K562 (cell line): ENCODE measurements at regions not wholly inside any gene's neighbourhood (a gene's known extent, or its start where the extent isn't known, plus 50 kb on each side); places are given as distances from the start of the nearest gene placed in this dataset.

Experiments used
- BCOR ChIP-seq: fragments of 450-650 bp; IDR thresholded peaks from 2 replicates; pipeline ENCODE4 v1.6.1; 2016
- CEBPB ChIP-seq: fragments of 450-650 bp; IDR thresholded peaks from 2 replicates; pipeline ENCODE4 v1.6.1; 2016; ENCODE audit warnings: missing genetic modification characterization, missing compliant biosample characterization
- FOXA3 ChIP-seq, 2 experiments: fragments of 450-650 bp in 1 of 2; sonication (generic) in 1 of 2; formaldehyde crosslinking; IDR thresholded peaks in 1 of 2; conservative IDR thresholded peaks in 1 of 2; 2 replicates each; pipeline versions ENCODE4 v1.4.0 to v1.8.0; 2020 to 2022; ENCODE audit warnings: mild to moderate bottlenecking in 2 of 2, missing genetic modification reagents in 1 of 2
- HNRNPL ChIP-seq: fragments of 200-400 bp; formaldehyde crosslinking; IDR thresholded peaks from 2 replicates; pipeline ENCODE4 v1.6.1; 2017; ENCODE audit warnings: low read depth, mild to moderate bottlenecking, low read length
- HSF4 ChIP-seq: fragments of 250-450 bp; sonication (Bioruptor Pico); IDR thresholded peaks from 2 replicates; pipeline ENCODE4 v2.1.2; 2022; ENCODE audit warnings: mild to moderate bottlenecking, moderate library complexity, borderline replicate concordance
- KLF13 ChIP-seq: fragments of 450-650 bp; IDR thresholded peaks from 2 replicates; pipeline ENCODE4 v1.6.1; 2016; ENCODE audit warnings: missing genetic modification characterization, low read depth, mild to moderate bottlenecking, missing compliant biosample characterization, moderate library complexity, borderline replicate concordance
- PHF21A ChIP-seq: fragments of 450-650 bp; IDR thresholded peaks from 2 replicates; pipeline ENCODE4 v1.6.1; 2017; ENCODE audit warnings: low read depth, borderline replicate concordance
- RAD21 ChIP-seq, 2 experiments: fragments of 250-450 bp in 1 of 2; fragments of 450-650 bp in 1 of 2; sonication (Bioruptor Pico) in 1 of 2; formaldehyde crosslinking in 1 of 2; IDR thresholded peaks in 1 of 2; conservative IDR thresholded peaks in 1 of 2; 2 replicates each; pipeline versions ENCODE4 v1.4.0 to v1.8.0; 2020 to 2022; ENCODE audit warnings: mild to moderate bottlenecking in 2 of 2, moderate library complexity in 1 of 2
- RNF2 ChIP-seq: sonication (generic); IDR thresholded peaks from 2 replicates; pipeline ENCODE4 v1.6.1; 2016
- YBX1 ChIP-seq: fragments of 450-650 bp; IDR thresholded peaks from 2 replicates; pipeline ENCODE4 v1.7.1; 2016; ENCODE audit warnings: mild to moderate bottlenecking
- ZNF445 ChIP-seq: fragments of 250-450 bp; sonication (Bioruptor Pico); IDR thresholded peaks from 2 replicates; pipeline ENCODE4 v1.4.0; 2020; ENCODE audit warnings: low read depth, mild to moderate bottlenecking, moderate library complexity
- TF ChIP-seq, protein P1 (sequence below), 2 experiments: fragments of 250-450 bp in 1 of 2; fragments of 450-650 bp in 1 of 2; sonication (Bioruptor Pico) in 1 of 2; IDR thresholded peaks; 2 replicates each; pipeline versions ENCODE4 v1.6.1 to v1.8.0; 2016 to 2021; ENCODE audit warnings: mild to moderate bottlenecking in 2 of 2, moderate library complexity in 2 of 2, missing compliant biosample characterization in 1 of 2, missing genetic modification characterization in 1 of 2
- TF ChIP-seq, protein P2 (sequence below): fragments of 250-450 bp; sonication (Bioruptor Pico); IDR thresholded peaks from 2 replicates; pipeline ENCODE4 v1.4.0; 2020; ENCODE audit warnings: mild to moderate bottlenecking, moderate library complexity, borderline replicate concordance
- TF ChIP-seq, protein P3 (sequence below): sonication (generic); formaldehyde crosslinking; IDR thresholded peaks from 2 replicates; pipeline ENCODE4 v1.8.1; 2023; ENCODE audit warnings: missing genetic modification reagents, mild to moderate bottlenecking, borderline replicate concordance
- TF ChIP-seq, protein P4 (sequence below): fragments of 450-650 bp; IDR thresholded peaks from 2 replicates; pipeline ENCODE4 v1.6.1; 2018; ENCODE audit warnings: mild to moderate bottlenecking, low read depth; ENCODE audit not compliant: partially characterized antibody

DNA sequence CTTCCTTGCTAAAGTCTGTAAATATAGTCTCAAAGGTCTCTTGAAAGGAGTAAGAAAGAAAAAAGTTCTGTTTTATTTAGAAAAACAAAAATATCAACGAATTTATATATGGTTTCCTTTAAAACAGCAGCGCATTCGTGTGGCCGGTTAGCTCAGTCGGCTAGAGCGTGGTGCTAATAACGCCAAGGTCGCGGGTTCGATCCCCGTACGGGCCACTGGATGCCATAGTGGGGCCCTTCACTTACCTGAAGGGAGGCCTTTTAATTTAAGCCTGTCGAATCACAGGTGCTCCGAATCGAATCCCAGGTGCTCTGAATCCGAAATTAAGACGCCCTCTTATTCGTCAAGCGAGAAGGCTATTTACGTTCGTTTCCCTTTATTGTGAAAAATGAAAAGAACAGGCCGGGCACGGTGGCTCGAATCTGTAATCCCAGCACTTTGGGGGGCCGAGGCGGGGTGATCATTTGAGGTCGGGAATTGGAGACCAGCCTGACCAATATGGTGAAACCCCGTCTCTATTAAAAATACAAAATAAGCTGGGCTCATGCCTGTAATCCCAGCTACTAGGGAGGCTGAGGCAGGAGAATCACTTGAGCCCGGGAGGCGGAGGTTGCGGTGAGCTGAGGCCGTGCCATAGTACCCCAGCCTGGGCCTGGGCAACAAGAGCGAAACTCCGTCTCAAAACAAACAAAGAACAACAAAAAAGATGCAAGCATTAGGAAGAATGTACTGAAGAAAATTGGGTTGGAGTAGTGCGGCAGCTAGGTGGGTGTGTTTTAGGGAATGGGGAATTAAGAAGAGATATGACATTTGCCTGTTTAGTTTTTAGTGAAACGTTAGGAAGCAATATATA is 195.8 kb upstream of the ZNF184 start (continued):
- TF ChIP-seq, protein P1, sequence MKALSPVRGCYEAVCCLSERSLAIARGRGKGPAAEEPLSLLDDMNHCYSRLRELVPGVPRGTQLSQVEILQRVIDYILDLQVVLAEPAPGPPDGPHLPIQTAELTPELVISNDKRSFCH (CRISPR knock-in tag; IDR thresholded peaks at IDR 0.05) = no peak
- TF ChIP-seq, protein P1 (tag; IDR thresholded peaks at IDR 0.05) = 0 out of 2 replicates have a peak, but pooled peaks have one; percentile 25
- no peak for TF ChIP-seq ZNF445 (CRISPR knock-in tag)
- peak; percentile 9 to 27; a peak in 1 of 4 replicates for TF ChIP-seq RAD21 (CRISPR knock-in tag; conservative IDR thresholded peaks at IDR 0.05 in 1 of 2, IDR thresholded peaks at IDR 0.05 in 1 of 2)
- TF ChIP-seq, protein P2, sequence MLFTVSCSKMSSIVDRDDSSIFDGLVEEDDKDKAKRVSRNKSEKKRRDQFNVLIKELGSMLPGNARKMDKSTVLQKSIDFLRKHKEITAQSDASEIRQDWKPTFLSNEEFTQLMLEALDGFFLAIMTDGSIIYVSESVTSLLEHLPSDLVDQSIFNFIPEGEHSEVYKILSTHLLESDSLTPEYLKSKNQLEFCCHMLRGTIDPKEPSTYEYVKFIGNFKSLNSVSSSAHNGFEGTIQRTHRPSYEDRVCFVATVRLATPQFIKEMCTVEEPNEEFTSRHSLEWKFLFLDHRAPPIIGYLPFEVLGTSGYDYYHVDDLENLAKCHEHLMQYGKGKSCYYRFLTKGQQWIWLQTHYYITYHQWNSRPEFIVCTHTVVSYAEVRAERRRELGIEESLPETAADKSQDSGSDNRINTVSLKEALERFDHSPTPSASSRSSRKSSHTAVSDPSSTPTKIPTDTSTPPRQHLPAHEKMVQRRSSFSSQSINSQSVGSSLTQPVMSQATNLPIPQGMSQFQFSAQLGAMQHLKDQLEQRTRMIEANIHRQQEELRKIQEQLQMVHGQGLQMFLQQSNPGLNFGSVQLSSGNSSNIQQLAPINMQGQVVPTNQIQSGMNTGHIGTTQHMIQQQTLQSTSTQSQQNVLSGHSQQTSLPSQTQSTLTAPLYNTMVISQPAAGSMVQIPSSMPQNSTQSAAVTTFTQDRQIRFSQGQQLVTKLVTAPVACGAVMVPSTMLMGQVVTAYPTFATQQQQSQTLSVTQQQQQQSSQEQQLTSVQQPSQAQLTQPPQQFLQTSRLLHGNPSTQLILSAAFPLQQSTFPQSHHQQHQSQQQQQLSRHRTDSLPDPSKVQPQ (CRISPR knock-in tag) = no peak
- no peak for TF ChIP-seq CEBPB (tag)
- TF ChIP-seq, protein P3, sequence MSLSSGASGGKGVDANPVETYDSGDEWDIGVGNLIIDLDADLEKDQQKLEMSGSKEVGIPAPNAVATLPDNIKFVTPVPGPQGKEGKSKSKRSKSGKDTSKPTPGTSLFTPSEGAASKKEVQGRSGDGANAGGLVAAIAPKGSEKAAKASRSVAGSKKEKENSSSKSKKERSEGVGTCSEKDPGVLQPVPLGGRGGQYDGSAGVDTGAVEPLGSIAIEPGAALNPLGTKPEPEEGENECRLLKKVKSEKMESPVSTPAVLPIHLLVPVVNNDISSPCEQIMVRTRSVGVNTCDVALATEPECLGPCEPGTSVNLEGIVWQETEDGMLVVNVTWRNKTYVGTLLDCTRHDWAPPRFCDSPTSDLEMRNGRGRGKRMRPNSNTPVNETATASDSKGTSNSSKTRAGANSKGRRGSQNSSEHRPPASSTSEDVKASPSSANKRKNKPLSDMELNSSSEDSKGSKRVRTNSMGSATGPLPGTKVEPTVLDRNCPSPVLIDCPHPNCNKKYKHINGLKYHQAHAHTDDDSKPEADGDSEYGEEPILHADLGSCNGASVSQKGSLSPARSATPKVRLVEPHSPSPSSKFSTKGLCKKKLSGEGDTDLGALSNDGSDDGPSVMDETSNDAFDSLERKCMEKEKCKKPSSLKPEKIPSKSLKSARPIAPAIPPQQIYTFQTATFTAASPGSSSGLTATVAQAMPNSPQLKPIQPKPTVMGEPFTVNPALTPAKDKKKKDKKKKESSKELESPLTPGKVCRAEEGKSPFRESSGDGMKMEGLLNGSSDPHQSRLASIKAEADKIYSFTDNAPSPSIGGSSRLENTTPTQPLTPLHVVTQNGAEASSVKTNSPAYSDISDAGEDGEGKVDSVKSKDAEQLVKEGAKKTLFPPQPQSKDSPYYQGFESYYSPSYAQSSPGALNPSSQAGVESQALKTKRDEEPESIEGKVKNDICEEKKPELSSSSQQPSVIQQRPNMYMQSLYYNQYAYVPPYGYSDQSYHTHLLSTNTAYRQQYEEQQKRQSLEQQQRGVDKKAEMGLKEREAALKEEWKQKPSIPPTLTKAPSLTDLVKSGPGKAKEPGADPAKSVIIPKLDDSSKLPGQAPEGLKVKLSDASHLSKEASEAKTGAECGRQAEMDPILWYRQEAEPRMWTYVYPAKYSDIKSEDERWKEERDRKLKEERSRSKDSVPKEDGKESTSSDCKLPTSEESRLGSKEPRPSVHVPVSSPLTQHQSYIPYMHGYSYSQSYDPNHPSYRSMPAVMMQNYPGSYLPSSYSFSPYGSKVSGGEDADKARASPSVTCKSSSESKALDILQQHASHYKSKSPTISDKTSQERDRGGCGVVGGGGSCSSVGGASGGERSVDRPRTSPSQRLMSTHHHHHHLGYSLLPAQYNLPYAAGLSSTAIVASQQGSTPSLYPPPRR (CRISPR knock-in tag) = no peak
- TF ChIP-seq HSF4 (CRISPR knock-in tag) = no peak
- TF ChIP-seq, protein P4, sequence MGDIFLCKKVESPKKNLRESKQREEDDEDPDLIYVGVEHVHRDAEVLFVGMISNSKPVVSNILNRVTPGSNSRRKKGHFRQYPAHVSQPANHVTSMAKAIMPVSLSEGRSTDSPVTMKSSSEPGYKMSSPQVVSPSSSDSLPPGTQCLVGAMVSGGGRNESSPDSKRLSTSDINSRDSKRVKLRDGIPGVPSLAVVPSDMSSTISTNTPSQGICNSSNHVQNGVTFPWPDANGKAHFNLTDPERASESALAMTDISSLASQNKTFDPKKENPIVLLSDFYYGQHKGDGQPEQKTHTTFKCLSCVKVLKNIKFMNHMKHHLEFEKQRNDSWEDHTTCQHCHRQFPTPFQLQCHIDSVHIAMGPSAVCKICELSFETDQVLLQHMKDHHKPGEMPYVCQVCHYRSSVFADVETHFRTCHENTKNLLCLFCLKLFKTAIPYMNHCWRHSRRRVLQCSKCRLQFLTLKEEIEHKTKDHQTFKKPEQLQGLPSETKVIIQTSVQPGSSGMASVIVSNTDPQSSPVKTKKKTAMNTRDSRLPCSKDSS = no peak
- TF ChIP-seq KLF13 (tag) = peak; percentile 62; the same call in 1 of the 2 replicates
- TF ChIP-seq PHF21A = 0 out of 2 replicates have a peak, but pooled peaks have one; percentile 47
- peak; percentile 23; the same call in 1 of the 2 replicates for TF ChIP-seq RNF2
- no peak for TF ChIP-seq FOXA3 (CRISPR knock-in tag; conservative IDR thresholded peaks at IDR 0.05 in 1 of 2, IDR thresholded peaks at IDR 0.05 in 1 of 2)
- no peak for TF ChIP-seq YBX1
- peak; percentile 87 for TF ChIP-seq BCOR
- TF ChIP-seq HNRNPL = no peak
